ENCODE measurements at regions not wholly inside any gene's neighbourhood (a gene's known extent, or its start where the extent isn't known, plus 50 kb on each side); places are given as distances from the start of the nearest gene placed in this dataset.
"Not testable (repeated sequence)": the region's sequence is repeated elsewhere in the genome, so short reads cannot be mapped to it uniquely, and the experiment has no call there.

- DNase-seq, result not testable (repeated sequence)
Measured at GRCh38 chr1:58051187-58051586, 495.3 kb downstream of the OMA1 start.

GRCh38 chr1:58047265-58047858, 499.2 kb downstream of the OMA1 start:
- DNase-seq, result peak; percentile 18

GRCh38 chr1:58045094-58045705, 501.3 kb downstream of the OMA1 start:
- DNase-seq, result no peak

- DNase-seq, result no peak
Measured at GRCh38 chr1:58041621-58042020, 504.9 kb downstream of the OMA1 start.

GRCh38 chr1:58038574-58038973, 508.0 kb downstream of the OMA1 start:
- no peak for DNase-seq

GRCh38 chr1:58035523-58035922, 511.0 kb downstream of the OMA1 start:
- no peak for DNase-seq

- no peak for DNase-seq
Measured at GRCh38 chr1:58033311-58033710, 513.2 kb downstream of the OMA1 start.

- DNase-seq, result no peak
Measured at GRCh38 chr1:58032611-58033073, 513.9 kb downstream of the OMA1 start.

GRCh38 chr1:58031416-58031815, 515.1 kb downstream of the OMA1 start:
- no peak for DNase-seq

- DNase-seq, result no peak
Measured at GRCh38 chr1:58030456-58030855, 516.1 kb downstream of the OMA1 start.

- no peak for DNase-seq
Measured at GRCh38 chr1:58017641-58018040, 528.9 kb downstream of the OMA1 start.

- DNase-seq, result no peak
Measured at GRCh38 chr1:58013237-58013636, 533.3 kb downstream of the OMA1 start.

GRCh38 chr1:58011978-58012377, 534.5 kb downstream of the OMA1 start:
- no peak for DNase-seq

- DNase-seq, result no peak
Measured at GRCh38 chr1:58006421-58007046, 540.0 kb downstream of the OMA1 start.

- DNase-seq, result no peak
Measured at GRCh38 chr1:58005212-58005611, 541.3 kb downstream of the OMA1 start.

GRCh38 chr1:58003988-58004387, 542.5 kb downstream of the OMA1 start:
- no peak for DNase-seq

- no peak for DNase-seq
Measured at GRCh38 chr1:58003059-58003458, 543.5 kb downstream of the OMA1 start.

- DNase-seq, result no peak
Measured at GRCh38 chr1:58000821-58001220, 545.7 kb downstream of the OMA1 start.

- no peak for DNase-seq
Measured at GRCh38 chr1:58000116-58000515, 546.4 kb downstream of the OMA1 start.

GRCh38 chr1:57996400-57996799, 550.1 kb downstream of the OMA1 start:
- no peak for DNase-seq

- no peak for DNase-seq
Measured at GRCh38 chr1:57991289-57991688, 555.2 kb downstream of the OMA1 start.

- DNase-seq, result no peak
Measured at GRCh38 chr1:57989877-57990276, 556.6 kb downstream of the OMA1 start.

- no peak for DNase-seq
Measured at GRCh38 chr1:57987523-57987922, 559.0 kb downstream of the OMA1 start.

- no peak for DNase-seq
Measured at GRCh38 chr1:57986432-57986831, 560.1 kb downstream of the OMA1 start.

- no peak for DNase-seq
Measured at GRCh38 chr1:57984277-57984676, 560.4 kb upstream of the DAB1 start.
